ENCODE measurements at regions not wholly inside any gene's neighbourhood (a gene's known extent, or its start where the extent isn't known, plus 50 kb on each side); places are given as distances from the start of the nearest gene placed in this dataset.

DNA sequence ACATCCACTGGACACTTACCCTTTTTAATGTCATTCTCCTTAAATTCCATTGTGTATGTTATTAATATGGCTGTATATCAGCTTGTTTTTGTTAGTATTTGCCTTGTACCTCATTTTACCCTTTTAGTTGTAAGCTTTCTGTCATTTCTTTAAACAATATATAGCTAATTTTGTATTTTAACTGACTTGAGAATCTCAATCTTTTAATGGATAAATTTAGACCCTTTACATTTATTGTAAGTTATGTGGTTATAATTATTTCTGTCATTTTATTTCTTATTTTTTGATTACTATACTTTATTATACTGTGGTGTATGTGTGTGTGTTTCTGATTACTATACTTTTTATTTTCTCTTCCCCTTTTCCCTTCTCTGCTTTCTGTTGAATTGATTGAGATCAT is 159.0 kb upstream of the LHX5 start:
- Histone ChIP-seq H3K79me2 (ENCODE audit: insufficient read depth, low read length) (no peaks in the 10 kb centered on the region), H3K18ac (ENCODE audit: insufficient read length, low read depth, low read length) (no peak overlapping the region), H2AFZ (ENCODE audit: low read length) (no peak overlapping the region), H3K27me3 (ENCODE audit: insufficient read depth, low read length) (no peaks in the 10 kb centered on the region), H3K4me2 (ENCODE audit: insufficient read depth, insufficient read length, low read length) (no peak overlapping the region), H3K4me1 (ENCODE audit: insufficient read depth, low read length) (peaks cover 5% of the 10 kb centered on the region; the same call in 1 of the 2 replicates), H2BK120ac (ENCODE audit: low read depth, low read length, poor library complexity, severe bottlenecking) (no peak overlapping the region), H2BK12ac (ENCODE audit: insufficient read length, low read depth, low read length) (no peak overlapping the region), H3K56ac (ENCODE audit: insufficient read length, low read depth, low read length) (no peak overlapping the region), H4K20me1 (ENCODE audit: control insufficient read depth, insufficient read depth, insufficient read length) (no peaks in the 10 kb centered on the region), H3K23ac (ENCODE audit: insufficient read length, low read depth, low read length) (no peak overlapping the region), H3K27ac (ENCODE audit: insufficient read length, low read depth, low read length) (no peak overlapping the region), H3K14ac (ENCODE audit: insufficient read depth, low read length) (no peak overlapping the region), H3K79me1 (ENCODE audit: insufficient read depth, low read depth, low read length, poor library complexity, severe bottlenecking) (no peaks in the 10 kb centered on the region), H3T11ph (ENCODE audit: low read length) (no peak overlapping the region), H3K23me2 (ENCODE audit: insufficient read length, low read depth, low read length, poor library complexity, severe bottlenecking) (no peaks in the 10 kb centered on the region), H2AK5ac (ENCODE audit: insufficient read length, low read length) (no peak overlapping the region), H3K9ac (ENCODE audit: extremely low read depth, insufficient read length, low read length) (no peak overlapping the region), H3K9me3 (ENCODE audit: control insufficient read depth, low read depth, low read length) (no peaks in the 10 kb centered on the region), H4K91ac (ENCODE audit: insufficient read length, low read depth, low read length) (no peak overlapping the region), H3K4ac (ENCODE audit: low read depth, low read length) (no peak overlapping the region), H2BK20ac (ENCODE audit: low read depth, low read length, poor library complexity, severe bottlenecking) (no peak overlapping the region), H2BK5ac (ENCODE audit: insufficient read length, low read length) (no peak overlapping the region), H4K5ac (ENCODE audit: insufficient read length, low read depth, low read length) (no peak overlapping the region), H2BK15ac (ENCODE audit: low read depth, low read length) (no peak overlapping the region), H4K8ac (replicated peaks; ENCODE audit: insufficient read length, low read depth, low read length) (no peak overlapping the region)
- DNase-seq = no peak
- TF ChIP-seq CTCF (conservative IDR thresholded peaks at IDR 0.05) = no peak
- H3K27ac Mint-ChIP-seq = no peak overlapping the region
- peaks cover 42 to 44% of the 10 kb centered on the region in 2 experiments for H3K9me3 Mint-ChIP-seq
- H3K4me3 Mint-ChIP-seq = no peak overlapping the region
- peaks cover 14 to 58% (median 16%) of the 10 kb centered on the region in 3 experiments for H3K36me3 Mint-ChIP-seq (ENCODE audit: insufficient read depth in 1 of 3, low read depth in 3 of 3)
- peaks cover 19 to 22% of the 10 kb centered on the region in 2 experiments for H3K4me1 Mint-ChIP-seq
- H3K27me3 Mint-ChIP-seq (ENCODE audit: low read depth) = peaks cover 21% of the 10 kb centered on the region

Data from H9 (cell line).